ENCODE measurements at regions not wholly inside any gene's neighbourhood (a gene's known extent, or its start where the extent isn't known, plus 50 kb on each side); places are given as distances from the start of the nearest gene placed in this dataset.
"Not testable (repeated sequence)": the region's sequence is repeated elsewhere in the genome, so short reads cannot be mapped to it uniquely, and the experiment has no call there.

GRCh38 chr1:29936031-29936544 is 699.8 kb downstream of the PTPRU start:
- DNase-seq (ENCODE audit: low spot score), result no peak

GRCh38 chr1:29934255-29934772 is 698.0 kb downstream of the PTPRU start:
- no peak for DNase-seq (ENCODE audit: low spot score)

- no peak for DNase-seq (ENCODE audit: low spot score)
These were observed 696.7 kb downstream of the PTPRU start for GRCh38 chr1:29933067-29933466.

GRCh38 chr1:29932626-29933025 is 696.3 kb downstream of the PTPRU start:
- no peak for DNase-seq (ENCODE audit: low spot score)

GRCh38 chr1:29931477-29932175 is 695.3 kb downstream of the PTPRU start:
- DNase-seq (ENCODE audit: low spot score), result no peak

GRCh38 chr1:29925058-29925457 is 688.7 kb downstream of the PTPRU start:
- no peak for DNase-seq (ENCODE audit: low spot score)

- DNase-seq (ENCODE audit: low spot score), result no peak
These were observed 687.7 kb downstream of the PTPRU start for GRCh38 chr1:29924017-29924431.

- DNase-seq (ENCODE audit: low spot score), result no peak
These were observed 685.4 kb downstream of the PTPRU start for GRCh38 chr1:29921741-29922140.

GRCh38 chr1:29920784-29921183 is 684.5 kb downstream of the PTPRU start:
- no peak for DNase-seq (ENCODE audit: low spot score)

GRCh38 chr1:29920316-29920715 is 684.0 kb downstream of the PTPRU start:
- DNase-seq (ENCODE audit: low spot score), result no peak

- DNase-seq (ENCODE audit: low spot score), result not testable (repeated sequence)
These were observed 682.7 kb downstream of the PTPRU start for GRCh38 chr1:29919041-29919440.

- no peak for DNase-seq (ENCODE audit: low spot score)
These were observed 680.5 kb downstream of the PTPRU start for GRCh38 chr1:29916656-29917369.

- DNase-seq (ENCODE audit: low spot score), result no peak
These were observed 678.6 kb downstream of the PTPRU start for GRCh38 chr1:29914936-29915335.

- no peak for DNase-seq (ENCODE audit: low spot score)
These were observed 676.1 kb downstream of the PTPRU start for GRCh38 chr1:29912425-29912824.

- DNase-seq (ENCODE audit: low spot score), result no peak
These were observed 673.6 kb downstream of the PTPRU start for GRCh38 chr1:29909962-29910361.

GRCh38 chr1:29907596-29907995 is 671.3 kb downstream of the PTPRU start:
- no peak for DNase-seq (ENCODE audit: low spot score)

GRCh38 chr1:29906927-29907326 is 670.6 kb downstream of the PTPRU start:
- no peak for DNase-seq (ENCODE audit: low spot score)

GRCh38 chr1:29903548-29904166 is 667.3 kb downstream of the PTPRU start:
- DNase-seq (ENCODE audit: low spot score), result no peak

GRCh38 chr1:29901624-29902325 is 665.5 kb downstream of the PTPRU start:
- DNase-seq (ENCODE audit: low spot score), result no peak

GRCh38 chr1:29900712-29901111 is 664.4 kb downstream of the PTPRU start:
- DNase-seq (ENCODE audit: low spot score), result no peak

- DNase-seq (ENCODE audit: low spot score), result no peak
These were observed 663.9 kb downstream of the PTPRU start for GRCh38 chr1:29900104-29900679.

All from COLO829 (cell line).